A673 (cell line): ENCODE measurements at regions not wholly inside any gene's neighbourhood (a gene's known extent, or its start where the extent isn't known, plus 50 kb on each side); places are given as distances from the start of the nearest gene placed in this dataset.

Experiments
- BruUV-seq: library from RNA; stranded (reverse); fragments of 400-500 nt; replicated peaks from 2 replicates; lab custom pipeline; 2021; lab: Mats Ljungman, UMichigan
- CTCF ChIA-PET: fragments of 300-600 bp; sonication (Branson Sonifier 250); formaldehyde crosslinking; loops from one replicate; lab custom pipeline; 2022; ENCODE audit warnings: antibody characterized with exemption; lab: Charles Lee
- POLR2A ChIA-PET: fragments of 300-600 bp; sonication (Branson Sonifier 250); formaldehyde crosslinking; loops from one replicate; lab custom pipeline; 2022; ENCODE audit warnings: antibody characterized with exemption; ENCODE audit not compliant: low non-redundant PET; lab: Charles Lee
- DNase-seq: peaks from one replicate; pipeline ENCODE4 v3.0.0-alpha.2; 2015; ENCODE audit warnings: low spot score
- H3K27ac ChIP-seq: fragments of 200-600 bp; sonication (generic); 2 replicates; pipeline ENCODE4 v1.5.1; 2016; ENCODE audit warnings: mixed run types, low read depth, mild to moderate bottlenecking, mixed read lengths, antibody characterized with exemption, low read length; ENCODE audit not compliant: poor library complexity, severe bottlenecking
- H3K27me3 ChIP-seq: fragments of 200-600 bp; sonication (generic); replicated peaks from 2 replicates; pipeline ENCODE4 v1.6.1; 2017; ENCODE audit warnings: mixed run types, low read depth, mild to moderate bottlenecking, mixed read lengths, antibody characterized with exemption, low read length; ENCODE audit not compliant: insufficient read depth, poor library complexity
- H3K36me3 ChIP-seq: fragments of 200-600 bp; sonication (generic); 2 replicates; pipeline ENCODE4 v1.6.1; 2016; ENCODE audit warnings: mixed run types, mild to moderate bottlenecking, mixed read lengths, antibody characterized with exemption, low read length; ENCODE audit not compliant: insufficient read depth, poor library complexity, severe bottlenecking
- H3K4me1 ChIP-seq: fragments of 200-600 bp; sonication (generic); 2 replicates; pipeline ENCODE4 v1.6.1; 2017; ENCODE audit warnings: mixed run types, mild to moderate bottlenecking, mixed read lengths, antibody characterized with exemption, low read length; ENCODE audit not compliant: insufficient read depth, poor library complexity, severe bottlenecking
- H3K4me3 ChIP-seq: fragments of 200-600 bp; sonication (generic); 2 replicates; pipeline ENCODE4 v1.5.1; 2016; ENCODE audit warnings: low read depth, mixed run types, mild to moderate bottlenecking, mixed read lengths, low read length; ENCODE audit not compliant: poor library complexity, severe bottlenecking
- H3K9me3 ChIP-seq: fragments of 200-600 bp; sonication (generic); 2 replicates; pipeline ENCODE4 v1.6.1; 2016; ENCODE audit warnings: mixed run types, low read depth, mild to moderate bottlenecking, mixed read lengths, antibody characterized with exemption, low read length; ENCODE audit not compliant: poor library complexity, severe bottlenecking
- CTCF ChIP-seq: fragments of 300-800, 200-600 bp; sonication (generic); conservative IDR thresholded peaks from 2 replicates; pipeline ENCODE4 v1.5.1; 2017; ENCODE audit warnings: low read depth, mild to moderate bottlenecking, antibody characterized with exemption, low read length, moderate library complexity, mixed read lengths
- EZH2 ChIP-seq: fragments of 200-600 bp; sonication (generic); IDR thresholded peaks from 2 replicates; pipeline ENCODE4 v1.6.1; 2017; ENCODE audit warnings: borderline replicate concordance, low read depth, mild to moderate bottlenecking, mixed read lengths, antibody characterized with exemption, low read length; ENCODE audit not compliant: poor library complexity, severe bottlenecking
- intact Hi-C: fragments of 100-400 bp; cut with micrococcal nuclease; formaldehyde crosslinking; loops from one replicate; pipeline ENCODE4 v1.10.0; 2022; ENCODE audit not compliant: unreplicated experiment

- no peak for DNase-seq
- Histone ChIP-seq H3K27me3 (peaks cover 12% of the 10 kb centered on the region), H3K4me3 (no peak overlapping the region), H3K27ac (no peak overlapping the region), H3K4me1 (no peaks in the 10 kb centered on the region), H3K9me3 (no peaks in the 10 kb centered on the region), H3K36me3 (no peaks in the 10 kb centered on the region)
- TF ChIP-seq CTCF (no peak), EZH2 (no peak)
- POLR2A ChIA-PET: no interaction called here
- CTCF ChIA-PET: no interaction called here
- no TSS peak for BruUV-seq
- intact Hi-C loops: no loop called here
These were observed 90.3 kb downstream of the MRPL36 start for GRCh38 chr5:1709171-1709803.

- Histone ChIP-seq H3K9me3 (no peaks in the 10 kb centered on the region), H3K27ac (no peak overlapping the region), H3K36me3 (no peaks in the 10 kb centered on the region), H3K4me3 (no peak overlapping the region), H3K4me1 (no peaks in the 10 kb centered on the region), H3K27me3 (peaks cover 12% of the 10 kb centered on the region)
- POLR2A ChIA-PET: no interaction called here
- intact Hi-C loops: no loop called here
- no peak for DNase-seq
- BruUV-seq: no TSS peak
- CTCF ChIA-PET: no interaction called here
- no peak for TF ChIP-seq EZH2
- no peak for TF ChIP-seq CTCF
These were observed 91.0 kb downstream of the MRPL36 start for GRCh38 chr5:1708592-1709141.

- no TSS peak for BruUV-seq
- Histone ChIP-seq H3K4me3 (no peak overlapping the region), H3K27ac (no peak overlapping the region), H3K9me3 (no peaks in the 10 kb centered on the region), H3K36me3 (no peaks in the 10 kb centered on the region), H3K4me1 (no peaks in the 10 kb centered on the region), H3K27me3 (peaks cover 12% of the 10 kb centered on the region)
- CTCF ChIA-PET: no interaction called here
- POLR2A ChIA-PET: no interaction called here
- no peak for TF ChIP-seq CTCF
- no peak for TF ChIP-seq EZH2
- intact Hi-C loops: no loop called here
- no peak for DNase-seq
These were observed 92.2 kb downstream of the MRPL36 start for GRCh38 chr5:1707467-1707866.
